Upper lobe of right lung (tissue), 1 donor: ENCODE measurements at regions not wholly inside any gene's neighbourhood (a gene's known extent, or its start where the extent isn't known, plus 50 kb on each side); places are given as distances from the start of the nearest gene placed in this dataset.

Source experiments
- microRNA-seq: library from miRNA; unstranded; fragments of <30 nt; microRNA quantifications from one replicate; pipeline ENCODE4 v1.2.0, GENCODE V29; 2020; ENCODE audit warnings: borderline microRNAs expressed
- donor health status: DM: no; HTN: yes; CAD: no; lungs with severe emphysema.

Small RNAs in the stretch of these regions (microRNA-seq; reads per million reads assigned to microRNA genes)
- 191 reads per million, percentile 72 among the genes with 10 or more reads in this experiment for gene MIR205
